HG03139 (cell line): ENCODE measurements at regions not wholly inside any gene's neighbourhood (a gene's known extent, or its start where the extent isn't known, plus 50 kb on each side); places are given as distances from the start of the nearest gene placed in this dataset.
"Not testable (repeated sequence)": the region's sequence is repeated elsewhere in the genome, so short reads cannot be mapped to it uniquely, and the experiment has no call there.

Source experiments
- ATAC-seq: cut with Tn5 transposase; IDR thresholded peaks from one replicate; pipeline ENCODE4 v1.9.1; 2021; ENCODE audit not compliant: unreplicated experiment

DNA sequence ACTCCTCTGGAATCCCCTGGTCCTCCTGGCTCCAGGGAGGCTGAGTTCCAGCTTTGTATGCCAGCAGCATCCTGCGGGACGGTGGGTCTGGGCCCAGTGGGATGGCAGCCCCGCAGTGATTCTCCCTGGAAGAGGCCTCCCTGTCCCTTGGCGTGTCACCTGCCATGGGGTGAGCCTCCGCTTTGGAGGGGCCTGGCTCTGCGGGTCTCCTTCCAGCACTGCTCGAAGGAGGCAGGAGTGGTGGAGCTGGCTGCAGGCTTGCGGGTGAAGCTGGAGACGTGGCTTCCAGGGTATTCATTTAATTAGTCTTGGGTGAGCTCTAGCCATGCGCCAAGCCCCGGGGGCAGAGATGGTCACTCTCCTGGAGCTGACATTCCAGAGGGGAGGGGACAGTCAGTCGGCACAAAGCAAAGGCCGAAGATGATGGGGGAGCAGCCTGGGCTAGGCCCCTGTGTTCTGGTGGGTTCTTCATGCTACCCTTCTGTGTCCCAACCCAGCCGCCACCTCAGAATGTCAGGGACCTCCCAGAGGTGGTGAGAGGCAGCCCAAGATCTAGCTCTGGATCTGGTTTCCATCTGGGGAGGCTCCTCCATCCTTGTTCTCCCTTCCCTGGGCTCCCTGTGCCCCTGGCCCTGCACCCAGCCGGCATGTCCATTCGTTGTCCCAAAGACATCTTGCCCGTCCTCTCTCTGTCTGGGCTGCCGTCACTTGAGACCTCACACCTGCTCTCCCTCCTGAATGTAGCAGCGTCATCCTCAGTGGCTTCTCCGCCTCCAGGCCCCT lies 1332.5 kb downstream of the BRD1 start:
- ATAC-seq = no peak

GRCh38 chr22:48494256-48494967 lies 1333.3 kb downstream of the BRD1 start:
- no peak for ATAC-seq

DNA sequence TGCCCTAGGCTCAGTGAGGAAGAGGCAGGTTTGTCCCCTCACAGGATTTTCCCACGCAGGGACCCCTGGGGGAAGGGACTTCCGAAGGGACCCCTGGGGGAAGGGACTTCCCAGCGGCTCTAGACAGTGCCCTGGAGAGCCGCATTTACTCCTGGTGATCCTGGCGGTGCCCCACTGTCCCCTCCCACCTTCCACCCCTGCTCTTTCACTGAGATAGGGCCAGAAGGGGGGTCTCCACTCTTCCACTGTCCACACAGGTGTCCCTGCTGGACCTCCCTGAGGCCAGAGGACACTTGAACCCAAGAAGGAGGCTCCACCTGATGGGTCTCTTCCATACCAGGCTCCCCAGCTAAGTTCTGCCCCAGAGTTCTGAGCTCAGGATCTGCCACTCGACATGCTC lies 1333.9 kb downstream of the BRD1 start:
- no peak for ATAC-seq

DNA sequence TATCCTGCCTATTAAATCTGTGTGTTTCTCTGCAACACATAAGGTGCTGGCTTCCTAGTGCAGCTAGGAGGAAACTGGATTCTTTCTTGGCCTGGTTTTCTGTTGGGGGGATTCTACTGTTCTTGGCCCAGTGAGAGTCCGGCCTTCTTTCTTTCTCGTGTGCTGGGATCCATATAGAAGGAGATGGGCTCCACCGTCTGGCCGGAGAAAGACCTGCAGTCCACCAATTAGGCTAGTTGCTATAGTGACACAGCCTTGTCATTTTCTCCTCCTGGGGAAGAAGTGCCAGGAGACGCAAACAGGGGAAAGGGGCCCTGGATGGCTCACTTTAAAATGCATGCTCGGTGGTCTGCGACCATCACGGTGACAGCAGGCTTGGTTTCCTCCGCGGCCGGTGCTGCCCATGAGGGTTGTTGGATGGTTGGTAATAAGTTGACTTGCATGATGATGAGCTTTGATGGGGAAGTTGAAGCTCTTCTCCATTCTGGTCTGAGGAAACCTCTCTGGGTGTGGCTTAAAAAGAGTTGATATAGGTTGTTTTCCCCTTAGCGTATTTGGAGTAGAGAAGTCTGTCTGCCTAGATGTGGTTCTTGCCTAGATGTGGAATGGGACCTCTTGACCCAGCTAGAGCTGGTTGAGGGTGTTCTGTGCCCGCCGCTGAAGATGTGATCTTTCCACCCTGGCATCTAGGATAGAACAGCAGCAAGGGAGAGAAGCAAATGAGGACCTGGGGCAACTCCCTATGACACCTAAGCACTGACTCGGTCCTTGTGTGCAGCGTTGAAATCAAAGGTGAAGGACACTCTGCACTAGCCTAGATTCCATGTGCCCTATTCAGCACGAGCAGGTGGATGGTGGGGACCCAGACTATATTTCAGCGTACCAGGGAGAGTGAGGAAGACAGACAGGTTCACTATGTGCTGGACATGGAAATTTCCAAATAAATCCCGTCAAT lies 1335.0 kb downstream of the BRD1 start:
- ATAC-seq = no peak

- no peak for ATAC-seq
Measured at GRCh38 chr22:48491451-48491941, 1336.2 kb downstream of the BRD1 start.

DNA sequence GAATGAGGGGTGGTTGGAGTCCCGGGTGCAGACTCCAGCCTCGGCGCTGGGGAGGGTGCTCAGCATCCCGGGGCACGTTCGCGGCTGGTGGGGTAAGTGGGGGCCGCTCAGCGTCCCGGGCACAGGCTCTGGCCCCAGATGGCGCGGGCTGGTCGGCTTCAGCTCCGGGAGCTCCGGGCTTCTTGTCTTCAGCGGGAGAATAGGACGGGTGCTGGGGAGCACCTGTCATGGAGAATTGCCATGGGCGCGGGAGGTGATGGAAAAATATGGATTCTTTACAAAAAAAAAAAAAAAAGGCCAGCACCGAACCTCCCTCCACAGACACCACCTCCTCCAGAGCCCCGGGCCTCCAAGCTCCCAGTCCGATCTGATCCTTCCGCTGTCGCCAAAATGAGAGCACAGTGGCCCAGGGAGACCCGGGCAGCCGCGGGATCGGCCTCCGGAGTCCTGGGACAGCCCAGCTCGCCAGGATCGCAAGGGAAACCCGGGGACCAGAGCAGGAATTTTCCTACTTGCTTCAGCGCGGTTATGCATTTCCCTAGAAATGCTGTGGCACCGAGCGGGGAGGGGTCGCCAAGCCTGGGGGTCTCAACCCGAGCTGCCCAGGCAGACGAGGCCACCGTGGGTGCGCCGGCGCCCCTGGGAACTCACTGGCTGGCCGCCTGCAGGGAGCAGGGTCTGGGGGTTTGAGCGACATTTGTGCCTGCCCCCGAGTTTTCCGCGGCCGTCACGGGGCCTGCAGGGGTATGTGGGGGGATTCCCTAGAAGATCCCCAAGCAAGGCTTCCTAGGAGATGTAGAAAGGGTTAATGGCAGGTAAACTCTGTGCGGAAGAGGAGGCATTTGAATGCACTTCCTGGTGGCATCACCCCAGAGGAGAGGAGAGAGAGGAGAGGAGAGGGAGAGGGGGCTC lies 1336.9 kb downstream of the BRD1 start:
- ATAC-seq = no peak

- no peak for ATAC-seq
Measured at GRCh38 chr22:48489551-48490499, 1337.8 kb downstream of the BRD1 start.

GRCh38 chr22:48488611-48489511 lies 1338.8 kb downstream of the BRD1 start:
- ATAC-seq = no peak

GRCh38 chr22:48488149-48488551 lies 1339.5 kb downstream of the BRD1 start:
- no peak for ATAC-seq

- no peak for ATAC-seq
Measured at GRCh38 chr22:48486558-48486957, 1341.1 kb downstream of the BRD1 start.

- no peak for ATAC-seq
Measured at GRCh38 chr22:48486134-48486532, 1341.5 kb downstream of the BRD1 start.

DNA sequence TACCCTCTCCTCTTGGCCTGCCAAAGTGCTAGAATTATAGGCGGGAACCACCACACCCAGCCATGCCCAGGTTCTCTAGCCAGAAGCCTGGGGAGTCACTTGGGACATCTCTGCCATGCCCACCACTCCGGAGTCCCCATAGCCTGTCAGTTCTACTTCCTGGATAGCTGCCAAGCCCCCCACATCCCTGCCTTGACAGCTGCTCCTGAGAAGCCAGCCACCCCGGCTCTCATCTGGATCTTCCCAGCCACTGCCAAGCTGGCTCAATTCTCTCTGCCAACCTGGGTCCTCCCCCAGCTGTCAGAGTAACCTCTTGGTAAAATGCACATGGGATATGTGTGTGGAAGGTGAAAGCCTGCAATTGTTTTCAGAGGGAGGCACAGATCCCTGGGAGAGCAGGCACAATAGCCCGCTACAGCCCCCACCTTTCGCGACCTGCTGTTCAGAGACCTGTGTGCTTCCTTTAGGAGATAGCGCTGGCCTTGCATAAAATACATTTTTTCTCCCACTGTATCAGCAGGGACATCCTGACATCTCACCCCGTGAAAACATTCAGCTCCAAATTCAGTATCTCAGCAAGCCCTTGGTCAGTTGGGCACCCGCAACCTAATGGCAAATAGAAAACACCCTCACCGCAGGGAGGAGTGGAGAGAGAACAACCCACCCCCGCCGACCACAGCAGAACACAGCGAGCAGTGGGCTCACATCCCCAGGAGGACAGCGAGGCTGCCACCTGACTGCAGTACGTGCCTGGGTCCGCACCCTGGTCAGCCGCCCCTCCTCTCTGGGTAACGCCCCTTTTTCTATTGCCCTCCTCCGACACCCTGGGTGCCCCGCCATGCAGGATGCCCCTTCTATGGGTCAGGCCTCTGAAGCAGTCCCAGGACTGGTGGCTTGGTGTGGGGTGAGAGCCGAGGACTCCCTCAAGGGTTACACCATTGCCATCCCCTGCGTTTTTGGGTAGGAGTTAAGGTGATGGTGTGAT lies 1342.2 kb downstream of the BRD1 start:
- ATAC-seq = no peak

DNA sequence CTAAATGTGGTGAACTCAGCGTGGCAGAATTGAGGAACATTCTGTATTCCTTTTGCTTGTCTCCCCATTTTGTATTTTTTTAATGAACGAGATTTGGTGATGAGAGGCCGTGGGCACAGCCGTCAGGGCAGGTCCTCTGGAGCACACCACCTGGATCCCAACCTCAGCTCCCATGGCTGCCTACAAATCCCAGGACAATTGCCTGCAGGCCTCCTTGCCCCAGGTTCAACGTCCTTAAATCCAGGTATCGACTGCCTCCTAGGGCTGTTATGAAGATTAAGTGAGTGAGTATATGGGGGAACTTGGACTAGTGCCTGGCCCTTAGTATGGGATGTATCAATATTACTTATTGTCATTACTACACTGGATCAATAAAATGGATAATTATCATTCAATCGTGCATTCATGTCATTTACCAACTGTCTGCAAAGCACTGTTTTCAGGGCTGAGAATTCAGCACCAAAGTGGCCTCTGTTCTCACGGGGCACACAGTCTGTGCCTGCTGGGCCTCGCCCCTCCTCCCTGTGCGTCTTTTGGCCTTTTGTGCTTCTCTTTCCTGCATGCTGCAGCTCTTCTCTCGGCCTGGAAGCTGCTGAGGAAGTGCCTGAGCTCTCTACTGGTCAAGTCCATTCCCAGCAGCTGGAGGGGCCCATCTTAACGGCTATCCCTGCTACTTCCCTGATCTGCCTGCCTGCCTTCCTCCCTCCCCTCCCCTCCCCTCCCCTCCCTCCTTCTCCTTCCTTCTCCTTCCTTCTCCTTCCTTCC lies 1343.7 kb downstream of the BRD1 start:
- no peak for ATAC-seq

GRCh38 chr22:48482771-48483170 lies 1344.9 kb downstream of the BRD1 start:
- ATAC-seq = no peak

DNA sequence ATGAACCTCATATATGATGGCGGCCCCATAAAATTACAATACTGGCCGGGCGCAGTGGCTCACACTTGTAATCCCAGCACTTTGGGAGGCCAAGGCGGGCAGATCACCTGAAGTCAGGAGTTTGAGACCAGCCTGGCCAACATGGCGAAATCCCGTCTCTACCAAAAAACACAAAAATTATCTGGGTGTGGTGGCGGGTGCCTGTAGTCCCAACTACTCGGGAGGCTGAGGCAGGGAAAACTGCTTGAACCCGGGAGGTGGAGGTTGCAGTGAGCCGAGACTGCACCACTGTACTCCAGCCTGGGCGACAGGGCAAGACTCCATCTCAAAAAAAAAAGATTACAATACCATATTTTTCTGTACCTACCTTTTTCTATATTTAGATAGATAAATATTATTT lies 1345.5 kb downstream of the BRD1 start:
- not testable (repeated sequence) for ATAC-seq

- ATAC-seq = no peak
Measured at GRCh38 chr22:48481748-48482147, 1345.9 kb downstream of the BRD1 start.
